ENCODE measurements at regions not wholly inside any gene's neighbourhood (a gene's known extent, or its start where the extent isn't known, plus 50 kb on each side); places are given as distances from the start of the nearest gene placed in this dataset.

- H3K27me3 Mint-ChIP-seq (ENCODE audit: low read depth): no peaks in the 10 kb centered on the region
- Histone ChIP-seq H3K9ac (ENCODE audit: extremely low read depth, insufficient read length, low read length) (no peak overlapping the region), H2BK15ac (ENCODE audit: low read depth, low read length) (no peak overlapping the region), H3K9me3 (ENCODE audit: control insufficient read depth, low read depth, low read length) (no peaks in the 10 kb centered on the region), H3K4me2 (ENCODE audit: insufficient read depth, insufficient read length, low read length) (no peak overlapping the region), H3K56ac (ENCODE audit: insufficient read length, low read depth, low read length) (no peak overlapping the region), H4K91ac (ENCODE audit: insufficient read length, low read depth, low read length) (no peak overlapping the region), H2BK5ac (ENCODE audit: insufficient read length, low read length) (no peak overlapping the region), H3K14ac (ENCODE audit: insufficient read depth, low read length) (no peak overlapping the region), H2AK5ac (ENCODE audit: insufficient read length, low read length) (no peak overlapping the region), H3K79me1 (ENCODE audit: insufficient read depth, low read depth, low read length, poor library complexity, severe bottlenecking) (no peaks in the 10 kb centered on the region), H3K4me1 (ENCODE audit: insufficient read depth, low read length) (no peaks in the 10 kb centered on the region), H3K27me3 (ENCODE audit: insufficient read depth, low read length) (no peaks in the 10 kb centered on the region), H2AFZ (ENCODE audit: low read length) (no peak overlapping the region), H4K8ac (replicated peaks; ENCODE audit: insufficient read length, low read depth, low read length) (no peak overlapping the region), H3K18ac (ENCODE audit: insufficient read length, low read depth, low read length) (no peak overlapping the region), H3K4ac (ENCODE audit: low read depth, low read length) (no peak overlapping the region), H2BK20ac (ENCODE audit: low read depth, low read length, poor library complexity, severe bottlenecking) (no peak overlapping the region), H2BK12ac (ENCODE audit: insufficient read length, low read depth, low read length) (no peak overlapping the region), H2BK120ac (ENCODE audit: low read depth, low read length, poor library complexity, severe bottlenecking) (no peak overlapping the region), H3T11ph (ENCODE audit: low read length) (no peak overlapping the region), H3K79me2 (ENCODE audit: insufficient read depth, low read length) (no peaks in the 10 kb centered on the region), H4K5ac (ENCODE audit: insufficient read length, low read depth, low read length) (no peak overlapping the region), H3K27ac (ENCODE audit: insufficient read length, low read depth, low read length) (no peak overlapping the region), H3K23me2 (ENCODE audit: insufficient read length, low read depth, low read length, poor library complexity, severe bottlenecking) (no peaks in the 10 kb centered on the region), H4K20me1 (ENCODE audit: control insufficient read depth, insufficient read depth, insufficient read length) (no peaks in the 10 kb centered on the region), H3K23ac (ENCODE audit: insufficient read length, low read depth, low read length) (no peak overlapping the region)
- peaks cover 0 to 2% (median 2%) of the 10 kb centered on the region in 3 experiments; a peak in 1 of 7 replicates for H3K36me3 Mint-ChIP-seq (ENCODE audit: insufficient read depth in 1 of 3, low read depth in 3 of 3)
- H3K4me1 Mint-ChIP-seq: no peaks in the 10 kb centered on the region
- no peak overlapping the region for H3K27ac Mint-ChIP-seq
- TF ChIP-seq CTCF (conservative IDR thresholded peaks at IDR 0.05): no peak
- no CpG with 5 or more reads among the region's 3 CpGs for WGBS (ENCODE audit: extremely low coverage, insufficient read length, low lambda C conversion rate)
- no peak for DNase-seq
- H3K9me3 Mint-ChIP-seq: no peaks in the 10 kb centered on the region
- H3K4me3 Mint-ChIP-seq: no peak overlapping the region
These were observed 535.6 kb upstream of the ATP2B1 start for GRCh38 chr12:90244232-90244631.

Data from H9 (cell line).